ENCODE measurements at regions not wholly inside any gene's neighbourhood (a gene's known extent, or its start where the extent isn't known, plus 50 kb on each side); places are given as distances from the start of the nearest gene placed in this dataset.

DNA sequence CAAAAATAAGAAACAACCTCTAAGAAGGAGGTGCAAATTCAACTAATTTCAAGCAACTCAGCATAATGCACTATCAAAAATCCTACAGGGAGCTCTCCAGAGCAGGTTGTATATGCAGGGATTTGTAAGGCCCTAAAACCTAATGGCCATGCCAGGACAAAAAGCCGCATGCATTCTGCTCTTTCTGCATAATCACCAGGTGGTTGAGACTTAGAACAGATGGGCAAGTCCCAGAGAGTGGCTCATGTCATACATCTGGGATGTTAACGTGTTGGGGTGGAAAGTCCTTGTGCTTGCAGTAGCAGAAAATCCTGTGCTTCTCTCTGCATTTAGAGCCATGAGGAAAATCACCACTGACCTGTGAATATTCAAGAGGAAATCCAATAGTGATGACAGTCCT lies 1002.9 kb downstream of the AGBL1 start:
- Mint-ChIP-seq H3K4me1 (peaks cover 2% of the 10 kb centered on the region; the same call in 1 of the 3 replicates), H3K36me3 (ENCODE audit: low read depth) (no peaks in the 10 kb centered on the region), H3K9me3 (no peaks in the 10 kb centered on the region; the same call in 2 of the 3 replicates), H3K4me3 (no peak overlapping the region), H3K27ac (no peak overlapping the region), H3K27me3 (ENCODE audit: insufficient read depth, low read depth, poor library complexity) (no peaks in the 10 kb centered on the region)
- no peak overlapping the region for H3K27ac ChIP-seq (ENCODE audit: low read depth)
- H2AFZ ChIP-seq, result no peak overlapping the region
- no peaks in the 10 kb centered on the region for H3K36me3 ChIP-seq (ENCODE audit: insufficient read depth)
- H4K20me1 ChIP-seq (replicated peaks; ENCODE audit: insufficient read depth), result no peaks in the 10 kb centered on the region
- H3K4me3 ChIP-seq, result no peak overlapping the region
- DNase-seq (ENCODE audit: low spot score), result no peak
- H3K79me2 ChIP-seq (replicated peaks; ENCODE audit: insufficient read depth), result no peaks in the 10 kb centered on the region
- H3K9me2 ChIP-seq (ENCODE audit: insufficient read depth), result peaks cover 7% of the 10 kb centered on the region; the same call in 1 of the 2 replicates
- no peaks in the 10 kb centered on the region for H3F3A ChIP-seq (replicated peaks; ENCODE audit: low read depth)
- H3K4me2 ChIP-seq, result no peak overlapping the region
- H3K4me1 ChIP-seq (ENCODE audit: insufficient read depth), result no peaks in the 10 kb centered on the region
- TF ChIP-seq, protein P1, sequence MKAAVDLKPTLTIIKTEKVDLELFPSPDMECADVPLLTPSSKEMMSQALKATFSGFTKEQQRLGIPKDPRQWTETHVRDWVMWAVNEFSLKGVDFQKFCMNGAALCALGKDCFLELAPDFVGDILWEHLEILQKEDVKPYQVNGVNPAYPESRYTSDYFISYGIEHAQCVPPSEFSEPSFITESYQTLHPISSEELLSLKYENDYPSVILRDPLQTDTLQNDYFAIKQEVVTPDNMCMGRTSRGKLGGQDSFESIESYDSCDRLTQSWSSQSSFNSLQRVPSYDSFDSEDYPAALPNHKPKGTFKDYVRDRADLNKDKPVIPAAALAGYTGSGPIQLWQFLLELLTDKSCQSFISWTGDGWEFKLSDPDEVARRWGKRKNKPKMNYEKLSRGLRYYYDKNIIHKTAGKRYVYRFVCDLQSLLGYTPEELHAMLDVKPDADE (IDR thresholded peaks at IDR 0.05), result no peak
- TF ChIP-seq, protein P2, sequence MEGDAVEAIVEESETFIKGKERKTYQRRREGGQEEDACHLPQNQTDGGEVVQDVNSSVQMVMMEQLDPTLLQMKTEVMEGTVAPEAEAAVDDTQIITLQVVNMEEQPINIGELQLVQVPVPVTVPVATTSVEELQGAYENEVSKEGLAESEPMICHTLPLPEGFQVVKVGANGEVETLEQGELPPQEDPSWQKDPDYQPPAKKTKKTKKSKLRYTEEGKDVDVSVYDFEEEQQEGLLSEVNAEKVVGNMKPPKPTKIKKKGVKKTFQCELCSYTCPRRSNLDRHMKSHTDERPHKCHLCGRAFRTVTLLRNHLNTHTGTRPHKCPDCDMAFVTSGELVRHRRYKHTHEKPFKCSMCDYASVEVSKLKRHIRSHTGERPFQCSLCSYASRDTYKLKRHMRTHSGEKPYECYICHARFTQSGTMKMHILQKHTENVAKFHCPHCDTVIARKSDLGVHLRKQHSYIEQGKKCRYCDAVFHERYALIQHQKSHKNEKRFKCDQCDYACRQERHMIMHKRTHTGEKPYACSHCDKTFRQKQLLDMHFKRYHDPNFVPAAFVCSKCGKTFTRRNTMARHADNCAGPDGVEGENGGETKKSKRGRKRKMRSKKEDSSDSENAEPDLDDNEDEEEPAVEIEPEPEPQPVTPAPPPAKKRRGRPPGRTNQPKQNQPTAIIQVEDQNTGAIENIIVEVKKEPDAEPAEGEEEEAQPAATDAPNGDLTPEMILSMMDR (conservative IDR thresholded peaks at IDR 0.05; ENCODE audit: low read depth in 2 of 2), result no peak
- TF ChIP-seq EZH2 (IDR thresholded peaks at IDR 0.05; ENCODE audit: low read depth, unreplicated experiment), result no peak
- ATAC-seq, result no peak
- H3K27me3 ChIP-seq (ENCODE audit: insufficient read depth), result no peaks in the 10 kb centered on the region

DNA sequence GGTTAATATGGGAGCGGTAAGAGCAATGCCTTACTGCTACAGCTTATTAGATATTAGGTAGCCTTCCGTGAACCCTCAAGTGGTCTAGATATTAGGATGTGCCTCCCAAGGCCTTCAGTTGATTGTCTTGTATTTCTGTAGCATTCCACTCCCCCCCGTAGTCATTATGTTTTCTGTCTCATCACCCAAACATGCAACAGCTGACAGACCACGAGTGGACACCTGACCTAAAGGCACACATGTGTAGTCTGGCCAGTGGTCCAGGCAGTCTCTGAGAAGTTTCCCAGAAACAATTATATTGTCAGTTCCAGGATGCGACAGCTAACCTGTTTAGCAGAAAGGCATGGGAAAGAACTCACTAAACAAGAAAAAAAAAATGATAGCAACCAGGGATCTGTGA lies 1000.9 kb downstream of the AGBL1 start:
- H3K4me2 ChIP-seq, result no peak overlapping the region
- DNase-seq (ENCODE audit: low spot score) (no peak), ATAC-seq (no peak)
- no peak overlapping the region for H3K27ac Mint-ChIP-seq
- no peaks in the 10 kb centered on the region for H3F3A ChIP-seq (replicated peaks; ENCODE audit: low read depth)
- H3K27me3 Mint-ChIP-seq (ENCODE audit: insufficient read depth, low read depth, poor library complexity), result no peaks in the 10 kb centered on the region
- H3K36me3 ChIP-seq (ENCODE audit: insufficient read depth), result no peaks in the 10 kb centered on the region
- peaks cover 7% of the 10 kb centered on the region for H3K9me2 ChIP-seq (ENCODE audit: insufficient read depth)
- H3K4me1 ChIP-seq (ENCODE audit: insufficient read depth), result no peaks in the 10 kb centered on the region
- H3K27ac ChIP-seq (ENCODE audit: low read depth), result no peak overlapping the region
- peaks cover 2% of the 10 kb centered on the region; the same call in 1 of the 3 replicates for H3K4me1 Mint-ChIP-seq
- no peaks in the 10 kb centered on the region for H3K79me2 ChIP-seq (replicated peaks; ENCODE audit: insufficient read depth)
- no peaks in the 10 kb centered on the region for H3K27me3 ChIP-seq (ENCODE audit: insufficient read depth)
- H3K4me3 Mint-ChIP-seq, result no peak overlapping the region
- H3K4me3 ChIP-seq, result no peak overlapping the region
- no peaks in the 10 kb centered on the region for H4K20me1 ChIP-seq (replicated peaks; ENCODE audit: insufficient read depth)
- no peaks in the 10 kb centered on the region for H3K9me3 Mint-ChIP-seq
- no peaks in the 10 kb centered on the region for H3K36me3 Mint-ChIP-seq (ENCODE audit: low read depth)
- no peak overlapping the region for H2AFZ ChIP-seq
- no peak for TF ChIP-seq ZNF331 (CRISPR knock-in tag; IDR thresholded peaks at IDR 0.05; ENCODE audit: low read depth)
- TF ChIP-seq EZH2 (IDR thresholded peaks at IDR 0.05; ENCODE audit: low read depth, unreplicated experiment), result no peak
- TF ChIP-seq, protein P3, sequence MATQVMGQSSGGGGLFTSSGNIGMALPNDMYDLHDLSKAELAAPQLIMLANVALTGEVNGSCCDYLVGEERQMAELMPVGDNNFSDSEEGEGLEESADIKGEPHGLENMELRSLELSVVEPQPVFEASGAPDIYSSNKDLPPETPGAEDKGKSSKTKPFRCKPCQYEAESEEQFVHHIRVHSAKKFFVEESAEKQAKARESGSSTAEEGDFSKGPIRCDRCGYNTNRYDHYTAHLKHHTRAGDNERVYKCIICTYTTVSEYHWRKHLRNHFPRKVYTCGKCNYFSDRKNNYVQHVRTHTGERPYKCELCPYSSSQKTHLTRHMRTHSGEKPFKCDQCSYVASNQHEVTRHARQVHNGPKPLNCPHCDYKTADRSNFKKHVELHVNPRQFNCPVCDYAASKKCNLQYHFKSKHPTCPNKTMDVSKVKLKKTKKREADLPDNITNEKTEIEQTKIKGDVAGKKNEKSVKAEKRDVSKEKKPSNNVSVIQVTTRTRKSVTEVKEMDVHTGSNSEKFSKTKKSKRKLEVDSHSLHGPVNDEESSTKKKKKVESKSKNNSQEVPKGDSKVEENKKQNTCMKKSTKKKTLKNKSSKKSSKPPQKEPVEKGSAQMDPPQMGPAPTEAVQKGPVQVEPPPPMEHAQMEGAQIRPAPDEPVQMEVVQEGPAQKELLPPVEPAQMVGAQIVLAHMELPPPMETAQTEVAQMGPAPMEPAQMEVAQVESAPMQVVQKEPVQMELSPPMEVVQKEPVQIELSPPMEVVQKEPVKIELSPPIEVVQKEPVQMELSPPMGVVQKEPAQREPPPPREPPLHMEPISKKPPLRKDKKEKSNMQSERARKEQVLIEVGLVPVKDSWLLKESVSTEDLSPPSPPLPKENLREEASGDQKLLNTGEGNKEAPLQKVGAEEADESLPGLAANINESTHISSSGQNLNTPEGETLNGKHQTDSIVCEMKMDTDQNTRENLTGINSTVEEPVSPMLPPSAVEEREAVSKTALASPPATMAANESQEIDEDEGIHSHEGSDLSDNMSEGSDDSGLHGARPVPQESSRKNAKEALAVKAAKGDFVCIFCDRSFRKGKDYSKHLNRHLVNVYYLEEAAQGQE (IDR thresholded peaks at IDR 0.05; ENCODE audit: unreplicated experiment), result no peak
- TF ChIP-seq ZNF114 (CRISPR knock-in tag; IDR thresholded peaks at IDR 0.05), result no peak
- TF ChIP-seq, protein P1 (IDR thresholded peaks at IDR 0.05), result no peak
- no peak for TF ChIP-seq POLR2AphosphoS5 (IDR thresholded peaks at IDR 0.05; ENCODE audit: low read depth)
- TF ChIP-seq STAT1 (IDR thresholded peaks at IDR 0.05; ENCODE audit: unreplicated experiment), result no peak
- TF ChIP-seq, protein P2 (conservative IDR thresholded peaks at IDR 0.05; ENCODE audit: low read depth in 2 of 2), result no peak
- no peak for TF ChIP-seq JUNB (IDR thresholded peaks at IDR 0.05; ENCODE audit: unreplicated experiment)
